NT2/D1 (cell line): ENCODE measurements at regions not wholly inside any gene's neighbourhood (a gene's known extent, or its start where the extent isn't known, plus 50 kb on each side); places are given as distances from the start of the nearest gene placed in this dataset.

Experiments used
- DNase-seq: peaks from one replicate; pipeline ENCODE4 v3.0.0-alpha.2; 2011; ENCODE audit warnings: low read depth, low spot score
- H3K27me3 ChIP-seq: 2 replicates; pipeline ENCODE4 v1.6.0; 2011; ENCODE audit warnings: mild to moderate bottlenecking; ENCODE audit not compliant: insufficient read length, insufficient read depth
- H3K36me3 ChIP-seq: 2 replicates; pipeline ENCODE4 v1.6.1; 2011; ENCODE audit warnings: mild to moderate bottlenecking, low read length, mixed read lengths; ENCODE audit not compliant: insufficient read depth, insufficient read length
- H3K4me1 ChIP-seq: 2 replicates; pipeline ENCODE4 v1.5.1; 2011; ENCODE audit not compliant: insufficient read depth, insufficient read length
- H3K4me3 ChIP-seq: 2 replicates; pipeline ENCODE4 v1.5.1; 2011; ENCODE audit warnings: low read depth; ENCODE audit not compliant: insufficient read length
- H3K9ac ChIP-seq: 2 replicates; pipeline ENCODE4 v1.6.0; 2011; ENCODE audit warnings: low read depth; ENCODE audit not compliant: insufficient read length
- H3K9me3 ChIP-seq: 2 replicates; pipeline ENCODE4 v1.5.1; 2011; ENCODE audit warnings: mild to moderate bottlenecking, low read length; ENCODE audit not compliant: insufficient read depth
- SUZ12 ChIP-seq: IDR thresholded peaks from 2 replicates; pipeline ENCODE4 v1.6.1; 2011; ENCODE audit not compliant: insufficient read length, insufficient read depth; ENCODE audit errors: extremely low read depth
- YY1 ChIP-seq: IDR thresholded peaks from 2 replicates; pipeline ENCODE4 v1.6.1; 2011; ENCODE audit not compliant: insufficient read length, insufficient read depth
- ZNF274 ChIP-seq: IDR thresholded peaks from 2 replicates; pipeline ENCODE4 v1.6.1; 2011; ENCODE audit warnings: mild to moderate bottlenecking, low read depth, low read length

DNA sequence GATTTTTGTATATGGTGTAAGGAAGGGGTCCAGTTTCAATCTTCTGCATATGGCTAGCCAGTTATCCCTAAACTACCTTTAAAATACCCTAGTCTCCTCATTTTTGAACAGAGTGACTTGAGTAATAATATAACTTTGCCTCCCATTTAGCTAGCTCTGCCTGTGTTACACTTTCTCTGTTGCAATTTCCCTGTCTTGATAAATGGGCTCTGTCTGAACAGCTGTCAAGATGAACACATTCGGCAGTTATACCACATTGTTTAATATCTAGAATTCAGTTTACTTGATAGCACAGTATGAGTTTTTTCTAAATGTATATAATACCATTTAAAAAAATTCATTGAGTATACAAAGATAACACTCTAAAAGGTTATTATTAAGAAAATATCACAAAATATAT, 562.9 kb upstream of the FTMT start:
- Histone ChIP-seq H3K36me3 (no peaks in the 10 kb centered on the region), H3K4me3 (no peak overlapping the region), H3K9ac (no peak overlapping the region), H3K9me3 (no peaks in the 10 kb centered on the region), H3K4me1 (no peaks in the 10 kb centered on the region), H3K27me3 (no peaks in the 10 kb centered on the region)
- TF ChIP-seq ZNF274, result no peak
- TF ChIP-seq SUZ12, result no peak
- TF ChIP-seq YY1, result no peak
- DNase-seq, result no peak

DNA sequence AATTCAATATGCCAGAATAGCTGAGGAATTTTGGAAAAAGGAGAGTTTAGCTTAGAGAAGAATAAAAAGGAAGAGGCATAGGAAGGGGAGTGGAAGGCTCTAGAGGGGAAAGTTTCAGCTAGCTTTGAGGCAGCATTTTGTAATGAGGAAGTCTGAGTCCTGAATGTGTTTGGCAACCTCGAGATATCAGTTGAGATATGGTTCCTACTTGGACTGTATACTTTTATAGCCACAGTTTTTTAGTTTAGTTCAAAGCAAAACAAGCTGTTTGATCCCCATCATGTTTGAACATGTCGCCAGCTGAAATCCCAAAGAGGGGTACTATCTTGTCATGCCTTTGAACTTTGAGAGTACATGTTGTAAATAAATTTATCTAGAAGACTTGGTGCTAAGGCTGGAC, 559.0 kb upstream of the FTMT start:
- H3K4me3 ChIP-seq, result no peak overlapping the region
- no peaks in the 10 kb centered on the region for H3K4me1 ChIP-seq
- no peaks in the 10 kb centered on the region for H3K36me3 ChIP-seq
- no peaks in the 10 kb centered on the region for H3K9me3 ChIP-seq
- DNase-seq, result no peak
- H3K9ac ChIP-seq, result no peak overlapping the region
- H3K27me3 ChIP-seq, result no peaks in the 10 kb centered on the region
- TF ChIP-seq ZNF274, result no peak
- no peak for TF ChIP-seq SUZ12
- no peak for TF ChIP-seq YY1

DNA sequence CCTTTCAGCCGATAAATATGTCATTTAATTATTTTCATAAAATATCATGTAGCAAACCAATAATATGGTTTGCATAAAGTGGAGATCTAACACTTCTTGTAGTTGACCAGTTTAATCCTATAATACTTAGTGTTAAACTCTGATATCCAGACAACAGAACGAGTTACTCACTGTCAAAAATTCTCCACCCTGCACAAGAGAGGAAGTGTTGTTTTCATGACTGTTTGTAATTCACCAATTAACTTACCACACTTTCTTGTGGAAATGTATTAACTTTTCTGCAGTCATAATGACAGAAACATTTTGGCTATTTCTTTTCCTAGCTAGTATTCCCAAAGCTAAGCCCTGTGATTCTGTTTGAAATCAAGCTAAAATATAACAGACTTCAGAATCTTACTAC, 555.3 kb upstream of the FTMT start:
- H3K4me3 ChIP-seq, result no peak overlapping the region
- TF ChIP-seq ZNF274 (no peak), YY1 (no peak), SUZ12 (no peak)
- H3K4me1 ChIP-seq, result no peaks in the 10 kb centered on the region
- DNase-seq, result no peak
- no peaks in the 10 kb centered on the region for H3K27me3 ChIP-seq
- no peaks in the 10 kb centered on the region for H3K9me3 ChIP-seq
- H3K36me3 ChIP-seq, result no peaks in the 10 kb centered on the region
- H3K9ac ChIP-seq, result no peak overlapping the region

DNA sequence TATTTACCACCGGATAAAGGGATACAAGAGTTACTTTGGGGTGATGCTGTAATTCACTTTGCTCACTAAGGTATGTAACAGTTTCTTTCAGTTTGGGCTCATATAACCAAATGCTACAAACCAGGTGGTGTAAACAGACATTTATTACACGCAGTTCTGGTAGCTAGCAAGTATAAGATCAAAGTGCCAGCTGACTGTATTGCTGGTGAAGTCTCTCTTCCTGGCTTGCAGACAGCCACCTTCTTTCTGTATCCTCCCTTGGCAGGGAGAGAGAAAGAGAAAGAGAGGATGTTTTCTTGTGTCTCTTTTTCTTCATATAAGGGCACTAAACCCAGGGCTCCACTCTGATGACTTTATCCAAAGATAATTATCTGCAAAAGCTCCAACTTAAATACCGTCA, 552.5 kb upstream of the FTMT start:
- Histone ChIP-seq H3K36me3 (no peaks in the 10 kb centered on the region), H3K4me3 (no peak overlapping the region), H3K4me1 (no peaks in the 10 kb centered on the region), H3K9ac (no peak overlapping the region), H3K9me3 (no peaks in the 10 kb centered on the region), H3K27me3 (no peaks in the 10 kb centered on the region)
- TF ChIP-seq ZNF274, result no peak
- no peak for TF ChIP-seq YY1
- TF ChIP-seq SUZ12, result no peak
- no peak for DNase-seq

DNA sequence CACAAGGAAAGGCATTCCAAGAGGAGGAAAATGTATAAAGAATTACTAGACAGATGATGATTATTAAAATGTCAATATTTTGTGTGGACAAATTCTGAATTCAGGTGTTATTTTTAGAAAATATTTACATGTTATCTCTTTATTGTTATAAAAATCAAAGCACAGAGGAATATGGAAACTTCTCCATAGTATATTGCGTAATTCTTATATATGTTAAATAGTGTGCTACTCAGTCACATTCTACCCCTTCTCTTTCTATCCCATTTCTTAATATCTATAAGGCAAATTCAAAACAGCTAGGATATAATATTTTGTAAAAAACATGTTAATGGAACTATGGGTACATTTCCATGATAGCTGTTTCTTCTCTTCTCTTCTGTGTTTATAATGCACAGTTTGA, 546.8 kb upstream of the FTMT start:
- Histone ChIP-seq H3K9me3 (no peaks in the 10 kb centered on the region), H3K4me3 (no peak overlapping the region), H3K9ac (no peak overlapping the region), H3K27me3 (no peaks in the 10 kb centered on the region), H3K36me3 (no peaks in the 10 kb centered on the region), H3K4me1 (no peaks in the 10 kb centered on the region)
- TF ChIP-seq SUZ12 (no peak), ZNF274 (no peak), YY1 (no peak)
- DNase-seq, result no peak

DNA sequence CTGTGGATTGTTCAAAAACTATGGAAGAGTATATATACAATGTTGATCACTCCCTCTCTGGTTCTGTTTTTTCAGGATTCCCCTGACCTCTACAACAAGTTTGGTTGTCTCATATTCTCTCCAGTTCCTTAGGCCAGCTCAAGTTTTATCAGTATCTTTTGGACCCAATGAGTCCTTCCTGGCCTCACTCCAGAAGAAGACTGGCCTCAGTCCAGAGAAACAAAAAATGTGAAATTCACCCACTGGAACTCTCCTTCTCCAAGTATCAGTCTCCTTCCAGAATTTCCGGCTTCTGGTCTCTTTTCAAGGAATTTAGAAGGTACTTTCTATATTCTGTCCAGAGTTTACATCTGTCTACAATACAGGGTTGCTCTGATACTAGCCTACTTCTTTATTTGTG, 537.8 kb upstream of the FTMT start:
- H3K36me3 ChIP-seq, result no peaks in the 10 kb centered on the region
- H3K9ac ChIP-seq, result no peak overlapping the region
- DNase-seq, result no peak
- H3K9me3 ChIP-seq, result no peaks in the 10 kb centered on the region
- TF ChIP-seq YY1, result no peak
- no peak for TF ChIP-seq SUZ12
- no peak for TF ChIP-seq ZNF274
- H3K27me3 ChIP-seq, result no peaks in the 10 kb centered on the region
- H3K4me3 ChIP-seq, result no peak overlapping the region
- no peaks in the 10 kb centered on the region for H3K4me1 ChIP-seq

DNA sequence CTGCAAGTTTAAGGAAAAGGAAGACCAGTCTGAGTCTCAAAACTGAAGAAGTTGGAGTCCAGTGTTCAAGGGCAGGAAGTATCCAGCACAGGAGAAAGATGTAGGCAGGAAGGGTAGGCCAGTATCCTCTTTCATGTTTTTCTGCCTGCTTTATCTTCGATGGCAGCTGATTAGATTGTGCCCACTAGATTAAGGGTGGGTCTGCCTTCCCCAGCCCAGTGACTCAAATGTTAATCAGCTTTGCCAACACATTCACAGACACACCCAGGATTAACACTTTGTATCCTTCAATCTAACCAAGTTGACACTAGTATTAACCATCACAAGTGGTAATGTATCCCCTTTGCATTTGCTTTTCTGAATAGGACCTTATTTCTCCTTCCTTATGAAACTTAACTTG, 535.9 kb upstream of the FTMT start:
- H3K27me3 ChIP-seq, result no peaks in the 10 kb centered on the region
- H3K36me3 ChIP-seq, result no peaks in the 10 kb centered on the region
- DNase-seq, result no peak
- H3K4me1 ChIP-seq, result no peaks in the 10 kb centered on the region
- H3K9ac ChIP-seq, result no peak overlapping the region
- TF ChIP-seq YY1 (no peak), SUZ12 (no peak), ZNF274 (no peak)
- H3K9me3 ChIP-seq, result no peaks in the 10 kb centered on the region
- no peak overlapping the region for H3K4me3 ChIP-seq

DNA sequence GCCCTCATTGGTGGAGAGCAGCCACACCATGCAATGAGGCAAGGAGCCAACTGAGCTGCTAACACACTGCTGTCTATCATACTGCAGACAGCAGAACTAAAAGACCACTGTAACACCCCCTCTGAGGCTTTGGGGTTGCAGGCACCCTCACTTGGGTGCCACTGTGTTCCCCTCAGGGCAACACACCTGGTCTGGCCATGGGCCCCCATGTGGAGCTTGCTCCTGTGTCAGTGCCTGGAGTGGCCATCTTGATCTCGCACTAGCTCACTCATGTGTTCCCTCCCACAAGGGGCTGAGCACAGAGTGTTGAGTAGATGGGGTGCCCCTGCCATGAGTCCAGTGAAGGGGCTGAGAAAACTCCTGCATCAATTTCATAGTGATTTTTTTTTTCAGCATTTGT, 532.4 kb upstream of the FTMT start:
- H3K27me3 ChIP-seq, result no peaks in the 10 kb centered on the region
- H3K4me3 ChIP-seq, result no peak overlapping the region
- no peak overlapping the region for H3K9ac ChIP-seq
- TF ChIP-seq YY1 (no peak), ZNF274 (no peak), SUZ12 (no peak)
- no peaks in the 10 kb centered on the region for H3K9me3 ChIP-seq
- no peaks in the 10 kb centered on the region for H3K36me3 ChIP-seq
- no peaks in the 10 kb centered on the region for H3K4me1 ChIP-seq
- no peak for DNase-seq
